ENCODE measurements at regions not wholly inside any gene's neighbourhood (a gene's known extent, or its start where the extent isn't known, plus 50 kb on each side); places are given as distances from the start of the nearest gene placed in this dataset.

- Mint-ChIP-seq H3K27me3 (ENCODE audit: low read depth) (no peaks in the 10 kb centered on the region), H3K9me3 (peaks cover 13% of the 10 kb centered on the region), H3K36me3 (ENCODE audit: low read depth) (no peaks in the 10 kb centered on the region), H3K4me1 (peaks cover 31% of the 10 kb centered on the region), H3K27ac (ENCODE audit: unreplicated experiment) (no peak overlapping the region), H3K4me3 (no peak overlapping the region)
- TF ChIP-seq CTCF (conservative IDR thresholded peaks at IDR 0.05) = no peak
- DNase-seq (ENCODE audit: low read depth, low spot score) = no peak
These were observed 196.9 kb downstream of the MYCN start for GRCh38 chr2:16137080-16137755.

DNA sequence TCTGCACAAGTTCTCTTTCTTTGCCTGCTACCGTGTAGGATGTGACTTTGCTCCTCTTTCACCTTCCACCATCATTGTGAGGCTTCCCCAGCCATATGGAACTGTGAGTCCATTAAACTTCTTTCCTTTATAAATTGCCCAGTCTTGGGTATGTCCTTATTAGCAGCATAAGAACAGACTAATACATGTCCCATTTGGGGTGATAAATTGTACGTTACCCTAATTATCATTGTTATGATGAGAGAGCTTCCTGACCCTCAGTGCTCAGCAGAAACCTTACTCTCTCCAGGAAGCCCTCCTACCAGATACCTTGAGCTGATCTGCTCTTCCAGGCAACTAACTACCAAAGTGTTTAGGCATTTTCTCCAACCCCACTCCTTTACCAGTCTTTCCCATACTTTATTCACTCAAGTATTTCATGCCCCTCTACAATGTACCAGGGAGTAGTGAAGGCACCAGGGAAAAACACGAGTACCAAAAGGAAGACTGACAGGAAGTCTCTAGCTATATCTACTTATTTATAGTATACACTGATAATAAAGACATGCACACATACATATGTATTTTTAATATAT, 196.2 kb downstream of the MYCN start:
- Mint-ChIP-seq H3K36me3 (ENCODE audit: low read depth) (no peaks in the 10 kb centered on the region), H3K4me1 (peaks cover 31% of the 10 kb centered on the region), H3K4me3 (no peak overlapping the region), H3K9me3 (peaks cover 13% of the 10 kb centered on the region), H3K27ac (ENCODE audit: unreplicated experiment) (no peak overlapping the region), H3K27me3 (ENCODE audit: low read depth) (no peaks in the 10 kb centered on the region)
- no peak for DNase-seq (ENCODE audit: low read depth, low spot score)
- no peak for TF ChIP-seq CTCF (conservative IDR thresholded peaks at IDR 0.05)

DNA sequence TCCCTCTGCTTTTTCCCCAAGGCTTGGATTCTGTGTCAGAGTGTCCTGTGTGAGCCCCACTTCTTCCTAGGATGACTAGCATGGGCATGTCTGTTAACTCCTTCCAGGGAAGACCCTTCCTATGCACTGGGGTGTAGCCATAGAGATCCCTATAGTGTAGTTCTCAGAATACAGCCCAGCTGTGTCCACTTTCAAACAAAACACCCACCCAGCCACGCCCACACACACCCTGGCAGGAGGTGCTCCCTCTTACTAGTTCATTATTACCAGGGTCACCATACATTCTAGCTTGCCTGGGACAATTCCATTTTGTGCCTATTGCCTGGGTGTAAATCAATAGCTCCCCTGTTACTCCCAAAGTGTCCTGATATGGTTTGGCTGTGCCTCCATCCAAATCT, 195.6 kb downstream of the MYCN start:
- DNase-seq (ENCODE audit: low read depth, low spot score) = no peak
- H3K4me1 Mint-ChIP-seq = peaks cover 31% of the 10 kb centered on the region
- H3K36me3 Mint-ChIP-seq (ENCODE audit: low read depth) = no peaks in the 10 kb centered on the region
- no peak for TF ChIP-seq CTCF (conservative IDR thresholded peaks at IDR 0.05)
- H3K27ac Mint-ChIP-seq (ENCODE audit: unreplicated experiment) = no peak overlapping the region
- H3K27me3 Mint-ChIP-seq (ENCODE audit: low read depth) = no peaks in the 10 kb centered on the region
- H3K9me3 Mint-ChIP-seq = peaks cover 13% of the 10 kb centered on the region
- no peak overlapping the region for H3K4me3 Mint-ChIP-seq

DNA sequence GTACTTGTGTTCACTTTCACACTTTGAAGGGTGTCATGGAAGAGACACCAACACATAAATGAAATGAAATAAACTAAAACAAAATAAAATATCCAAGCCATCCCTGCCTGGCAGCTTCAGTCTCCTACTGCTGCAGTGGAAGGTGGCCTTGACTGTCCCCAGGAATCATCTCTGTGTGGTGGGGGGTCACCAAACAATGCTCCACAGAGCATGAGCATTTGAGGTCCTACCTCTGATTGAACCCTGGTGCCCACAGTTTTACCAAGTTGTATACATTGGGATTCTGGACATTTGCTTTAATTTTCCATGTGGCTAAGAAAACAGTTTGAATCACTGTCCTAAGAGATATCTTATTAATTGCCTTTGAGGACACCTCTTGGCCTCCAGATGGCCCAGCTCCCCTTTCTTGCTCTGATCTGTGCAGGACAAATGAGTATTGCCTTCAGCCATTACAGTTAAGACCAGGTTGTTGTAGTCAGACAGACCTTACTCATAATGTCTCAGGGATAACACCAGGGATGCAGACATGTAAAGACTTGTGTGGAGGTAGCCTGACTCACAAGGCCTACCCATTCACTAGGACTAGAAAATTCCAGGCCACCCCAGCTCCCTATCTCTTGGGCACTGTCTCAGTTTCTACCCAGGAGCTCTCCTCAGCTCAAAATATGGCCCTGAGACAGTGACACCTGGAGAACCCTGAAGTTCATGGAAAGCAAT, 195.0 kb downstream of the MYCN start:
- Mint-ChIP-seq H3K27me3 (ENCODE audit: low read depth) (no peaks in the 10 kb centered on the region), H3K27ac (ENCODE audit: unreplicated experiment) (no peak overlapping the region)

More for the DNA sequence above, 195.0 kb downstream of the MYCN start:
- DNase-seq (ENCODE audit: low read depth, low spot score) = no peak
- no peak for TF ChIP-seq CTCF (conservative IDR thresholded peaks at IDR 0.05)
- Mint-ChIP-seq H3K36me3 (ENCODE audit: low read depth) (no peaks in the 10 kb centered on the region), H3K4me3 (no peak overlapping the region), H3K9me3 (peaks cover 13% of the 10 kb centered on the region), H3K4me1 (peaks cover 31% of the 10 kb centered on the region)

All from neural crest cell (in vitro differentiated cells).